HG03196 (cell line): ENCODE measurements at regions not wholly inside any gene's neighbourhood (a gene's known extent, or its start where the extent isn't known, plus 50 kb on each side); places are given as distances from the start of the nearest gene placed in this dataset.
A peak's percentile ranks its signal among the peaks of the same experiment; 100 is the strongest.
"Not testable (repeated sequence)": the region's sequence is repeated elsewhere in the genome, so short reads cannot be mapped to it uniquely, and the experiment has no call there.

Experiments
- ATAC-seq: cut with Tn5 transposase; IDR thresholded peaks from one replicate; pipeline ENCODE4 v1.9.1; 2021; ENCODE audit not compliant: unreplicated experiment

GRCh38 chrX:97850911-97851310 is 967.2 kb downstream of the RPA4 start:
- ATAC-seq = no peak

- ATAC-seq = no peak
Observed at GRCh38 chrX:97854086-97854485, 970.4 kb downstream of the RPA4 start.

- no peak for ATAC-seq
Observed at GRCh38 chrX:97858592-97858991, 974.9 kb downstream of the RPA4 start.

GRCh38 chrX:97860226-97860625 is 976.5 kb downstream of the RPA4 start:
- ATAC-seq = no peak

GRCh38 chrX:97863261-97863660 is 979.6 kb downstream of the RPA4 start:
- ATAC-seq = no peak

- ATAC-seq = no peak
Observed at GRCh38 chrX:97867266-97867665, 983.6 kb downstream of the RPA4 start.

- no peak for ATAC-seq
Observed at GRCh38 chrX:97876697-97877407, 993.1 kb downstream of the RPA4 start.

GRCh38 chrX:97882306-97882705 is 998.6 kb downstream of the RPA4 start:
- no peak for ATAC-seq

GRCh38 chrX:97895751-97896150 is 1012.0 kb downstream of the RPA4 start:
- ATAC-seq = no peak

- ATAC-seq = no peak
Observed at GRCh38 chrX:97897998-97898397, 1014.3 kb downstream of the RPA4 start.

- no peak for ATAC-seq
Observed at GRCh38 chrX:97898798-97899197, 1015.1 kb downstream of the RPA4 start.

- ATAC-seq = no peak
Observed at GRCh38 chrX:97907791-97908190, 1024.1 kb downstream of the RPA4 start.

GRCh38 chrX:97909245-97909644 is 1025.5 kb downstream of the RPA4 start:
- peak; percentile 89 for ATAC-seq

GRCh38 chrX:97915390-97915789 is 1031.7 kb downstream of the RPA4 start:
- ATAC-seq = not testable (repeated sequence)

- not testable (repeated sequence) for ATAC-seq
Observed at GRCh38 chrX:97921223-97921622, 1037.5 kb downstream of the RPA4 start.

- no peak for ATAC-seq
Observed at GRCh38 chrX:97931586-97931985, 1047.9 kb downstream of the RPA4 start.

- ATAC-seq = no peak
Observed at GRCh38 chrX:97936296-97936695, 1052.6 kb downstream of the RPA4 start.

- no peak for ATAC-seq
Observed at GRCh38 chrX:97938706-97939105, 1055.0 kb downstream of the RPA4 start.

GRCh38 chrX:97968376-97969163 is 1084.9 kb downstream of the RPA4 start:
- no peak for ATAC-seq

- no peak for ATAC-seq
Observed at GRCh38 chrX:97984641-97985040, 1100.9 kb downstream of the RPA4 start.

- ATAC-seq = no peak
Observed at GRCh38 chrX:97985096-97985495, 1101.4 kb downstream of the RPA4 start.

GRCh38 chrX:97987979-97988378 is 1104.3 kb downstream of the RPA4 start:
- no peak for ATAC-seq
